H9 (cell line): ENCODE measurements at regions not wholly inside any gene's neighbourhood (a gene's known extent, or its start where the extent isn't known, plus 50 kb on each side); places are given as distances from the start of the nearest gene placed in this dataset.

Experiments used
- DNase-seq: peaks from one replicate; pipeline ENCODE4 v3.0.0-alpha.2; 2017
- H2AFZ ChIP-seq: one replicate; pipeline ENCODE4 v1.6.1; 2013; ENCODE audit warnings: mild to moderate bottlenecking, low read length, control low read depth, moderate library complexity
- H2AK5ac ChIP-seq: 2 replicates; pipeline ENCODE4 v1.6.1; 2013; ENCODE audit warnings: low read length, control low read depth, mixed read lengths; ENCODE audit not compliant: insufficient read length
- H2BK120ac ChIP-seq: one replicate; pipeline ENCODE4 v1.6.1; 2013; ENCODE audit warnings: low read depth, mild to moderate bottlenecking, low read length, control low read depth, inconsistent platforms; ENCODE audit not compliant: poor library complexity, severe bottlenecking
- H2BK12ac ChIP-seq: 2 replicates; pipeline ENCODE4 v1.6.1; 2013; ENCODE audit warnings: low read length, control low read depth, mixed read lengths, low read depth; ENCODE audit not compliant: insufficient read length
- H2BK15ac ChIP-seq: 2 replicates; pipeline ENCODE4 v1.6.1; 2013; ENCODE audit warnings: low read depth, low read length, control low read depth
- H2BK20ac ChIP-seq: one replicate; pipeline ENCODE4 v1.6.1; 2013; ENCODE audit warnings: low read depth, mild to moderate bottlenecking, low read length, control low read depth, inconsistent platforms; ENCODE audit not compliant: poor library complexity, severe bottlenecking
- H2BK5ac ChIP-seq: 2 replicates; pipeline ENCODE4 v1.6.1; 2013; ENCODE audit warnings: low read length, control low read depth, mixed read lengths; ENCODE audit not compliant: insufficient read length
- H3K14ac ChIP-seq: 2 replicates; pipeline ENCODE4 v1.6.1; 2013; ENCODE audit warnings: low read length, control low read depth; ENCODE audit not compliant: insufficient read depth
- H3K18ac ChIP-seq: 2 replicates; pipeline ENCODE4 v1.6.1; 2013; ENCODE audit warnings: low read depth, mild to moderate bottlenecking, mixed read lengths, low read length, control low read depth; ENCODE audit not compliant: insufficient read length
- H3K23ac ChIP-seq: 2 replicates; pipeline ENCODE4 v1.6.1; 2013; ENCODE audit warnings: low read length, control low read depth, mixed read lengths, low read depth; ENCODE audit not compliant: insufficient read length
- H3K23me2 ChIP-seq: 2 replicates; pipeline ENCODE4 v1.6.1; 2013; ENCODE audit warnings: low read depth, mild to moderate bottlenecking, mixed read lengths, low read length, control low read depth; ENCODE audit not compliant: insufficient read length, poor library complexity, severe bottlenecking
- H3K27ac ChIP-seq: 2 replicates; pipeline ENCODE4 v1.5.1; 2013; ENCODE audit warnings: low read length, control low read depth, mixed read lengths, low read depth; ENCODE audit not compliant: insufficient read length
- H3K27me3 ChIP-seq: 2 replicates; pipeline ENCODE4 v1.6.1; 2013; ENCODE audit warnings: low read length, control low read depth, inconsistent platforms; ENCODE audit not compliant: insufficient read depth
- H3K4ac ChIP-seq: 2 replicates; pipeline ENCODE4 v1.6.1; 2013; ENCODE audit warnings: low read depth, mild to moderate bottlenecking, control low read depth, inconsistent platforms, low read length, moderate library complexity
- H3K4me1 ChIP-seq: 2 replicates; pipeline ENCODE4 v1.6.1; 2013; ENCODE audit warnings: low read length, control low read depth, inconsistent platforms; ENCODE audit not compliant: insufficient read depth
- H3K4me2 ChIP-seq: 2 replicates; pipeline ENCODE4 v1.6.1; 2013; ENCODE audit warnings: low read length, control low read depth, mixed read lengths; ENCODE audit not compliant: insufficient read length, insufficient read depth
- H3K56ac ChIP-seq: 2 replicates; pipeline ENCODE4 v1.6.1; 2013; ENCODE audit warnings: low read depth, mild to moderate bottlenecking, mixed read lengths, low read length, control low read depth; ENCODE audit not compliant: insufficient read length
- H3K79me1 ChIP-seq: 2 replicates; pipeline ENCODE4 v1.6.1; 2013; ENCODE audit warnings: low read depth, mild to moderate bottlenecking, moderate library complexity, low read length, control low read depth, inconsistent platforms; ENCODE audit not compliant: insufficient read depth, poor library complexity, severe bottlenecking
- H3K79me2 ChIP-seq: 2 replicates; pipeline ENCODE4 v1.6.1; 2013; ENCODE audit warnings: low read length, control low read depth, inconsistent platforms; ENCODE audit not compliant: insufficient read depth
- H3K9ac ChIP-seq: 2 replicates; pipeline ENCODE4 v1.6.1; 2013; ENCODE audit warnings: low read length, control low read depth, mixed read lengths; ENCODE audit not compliant: insufficient read length; ENCODE audit errors: extremely low read depth
- H3K9me3 ChIP-seq: one replicate; pipeline ENCODE4 v1.6.1; 2013; ENCODE audit warnings: low read depth, low read length, inconsistent platforms; ENCODE audit not compliant: control insufficient read depth
- H3T11ph ChIP-seq: one replicate; pipeline ENCODE4 v1.6.1; 2013; ENCODE audit warnings: mild to moderate bottlenecking, low read length, control low read depth, inconsistent platforms
- H4K20me1 ChIP-seq: one replicate; pipeline ENCODE4 v1.6.1; 2013; ENCODE audit not compliant: control insufficient read depth, insufficient read length, insufficient read depth
- H4K5ac ChIP-seq: 2 replicates; pipeline ENCODE4 v1.6.1; 2013; ENCODE audit warnings: low read depth, mild to moderate bottlenecking, mixed read lengths, low read length, control low read depth; ENCODE audit not compliant: insufficient read length
- H4K8ac ChIP-seq: replicated peaks from 2 replicates; pipeline ENCODE4 v1.6.1; 2013; ENCODE audit warnings: low read length, control low read depth, mixed read lengths, low read depth; ENCODE audit not compliant: insufficient read length
- H4K91ac ChIP-seq: 2 replicates; pipeline ENCODE4 v1.6.1; 2013; ENCODE audit warnings: low read depth, mild to moderate bottlenecking, moderate library complexity, mixed read lengths, low read length, control low read depth; ENCODE audit not compliant: insufficient read length
- H3K27ac Mint-ChIP-seq, 3 experiments: 2 replicates in 2 of 3; 3 replicates in 1 of 3; pipeline ENCODE4 v1.8.0; 2020 to 2021; ENCODE audit warnings: mixed read lengths in 3 of 3, mild to moderate bottlenecking in 1 of 3, moderate library complexity in 1 of 3
- H3K27me3 Mint-ChIP-seq: 2 replicates; pipeline ENCODE4 v1.8.0; 2021; ENCODE audit warnings: low read depth, mild to moderate bottlenecking, moderate library complexity, mixed read lengths
- H3K36me3 Mint-ChIP-seq, 3 experiments: 2 replicates in 2 of 3; 3 replicates in 1 of 3; pipeline ENCODE4 v1.8.0; 2020 to 2021; ENCODE audit warnings: low read depth in 3 of 3, mixed read lengths in 3 of 3; ENCODE audit not compliant: insufficient read depth in 1 of 3
- H3K4me1 Mint-ChIP-seq, 2 experiments: 2 replicates each; pipeline ENCODE4 v1.8.0; 2020; ENCODE audit warnings: mixed read lengths in 2 of 2
- H3K4me3 Mint-ChIP-seq, 2 experiments: 2 replicates in 1 of 2; 3 replicates in 1 of 2; pipeline ENCODE4 v1.8.0; 2020 to 2021; ENCODE audit warnings: mild to moderate bottlenecking in 2 of 2, mixed read lengths in 2 of 2, moderate library complexity in 1 of 2
- H3K9me3 Mint-ChIP-seq, 2 experiments: 2 replicates in 1 of 2; 3 replicates in 1 of 2; pipeline ENCODE4 v1.8.0; 2020; ENCODE audit warnings: mild to moderate bottlenecking in 2 of 2, mixed read lengths in 2 of 2, moderate library complexity in 1 of 2
- CTCF ChIP-seq: fragments of 200-600 bp; sonication (generic); conservative IDR thresholded peaks from 3 replicates; pipeline ENCODE4 v1.8.0; 2021; ENCODE audit warnings: antibody characterized with exemption, mild to moderate bottlenecking
- WGBS: extraction: QIAGEN DNeasy Blood & Tissue Kit; methylation state at CpG from one replicate; pipeline ENCODE4 v1.1.7; 2013; ENCODE audit warnings: missing lambda C conversion rate, low lambda C conversion rate, mixed read lengths; ENCODE audit not compliant: insufficient read length; ENCODE audit errors: extremely low coverage; 5-methylcytosine and 5-hydroxymethylcytosine counted together

DNA sequence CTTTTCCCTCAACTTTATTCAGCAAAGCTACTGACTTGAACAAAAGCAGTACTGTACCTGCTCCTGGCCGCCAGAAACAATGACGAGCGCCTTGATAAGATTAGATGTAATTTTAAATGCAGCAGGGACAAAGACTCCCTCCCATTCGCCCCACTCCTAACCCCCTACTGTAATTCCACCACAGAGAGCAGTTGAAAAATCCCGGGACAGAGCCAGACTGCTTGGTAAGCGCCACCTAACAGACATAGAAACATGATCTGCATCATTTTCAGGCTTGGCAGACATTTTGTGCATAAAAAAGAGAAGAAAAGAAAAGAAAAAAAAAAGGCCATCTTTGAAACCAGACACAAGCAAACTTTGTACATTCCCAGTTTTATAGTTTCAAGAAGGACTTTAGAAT lies 81.9 kb downstream of the ISL1 start:
- no peak overlapping the region for H3K27ac ChIP-seq
- H3K79me2 ChIP-seq = no peaks in the 10 kb centered on the region
- H3K9ac ChIP-seq = no peak overlapping the region
- peak; percentile 36 for DNase-seq
- Mint-ChIP-seq H3K9me3 (no peaks in the 10 kb centered on the region), H3K27ac (peak overlapping the region; percentile 24 to 73 (median 42); a peak in 5 of 7 replicates), H3K36me3 (no peaks in the 10 kb centered on the region), H3K4me1 (peaks cover 6 to 7% of the 10 kb centered on the region in 2 experiments), H3K27me3 (no peaks in the 10 kb centered on the region), H3K4me3 (peak overlapping the region; percentile 19 to 49; a peak in 4 of 5 replicates)
- peak overlapping the region; percentile 92 for H2AFZ ChIP-seq
- H3K4ac ChIP-seq = no peak overlapping the region
- no peak overlapping the region for H2BK120ac ChIP-seq
- no peak overlapping the region for H4K91ac ChIP-seq
- H3K23me2 ChIP-seq = no peaks in the 10 kb centered on the region
- H3K18ac ChIP-seq = no peak overlapping the region
- no peak overlapping the region for H4K5ac ChIP-seq
- no peak overlapping the region for H2BK5ac ChIP-seq
- no peaks in the 10 kb centered on the region for H3K9me3 ChIP-seq
- no peak overlapping the region for H3K56ac ChIP-seq
- no peak overlapping the region for H3K23ac ChIP-seq
- H2BK20ac ChIP-seq = no peak overlapping the region
- no peak overlapping the region for H3K14ac ChIP-seq
- peak overlapping the region; percentile 20 for H2BK12ac ChIP-seq
- no peaks in the 10 kb centered on the region for H4K20me1 ChIP-seq
- no peak overlapping the region for H2BK15ac ChIP-seq
- no peak overlapping the region for H2AK5ac ChIP-seq
- H3K4me1 ChIP-seq = no peaks in the 10 kb centered on the region
- H3K4me2 ChIP-seq = peak overlapping the region; percentile 40
- no peak for TF ChIP-seq CTCF
- H3T11ph ChIP-seq = no peak overlapping the region
- no peak overlapping the region for H4K8ac ChIP-seq
- H3K79me1 ChIP-seq = no peaks in the 10 kb centered on the region
- no peaks in the 10 kb centered on the region for H3K27me3 ChIP-seq
- no CpG with 5 or more reads among the region's 6 CpGs for WGBS
